ENCODE measurements at regions not wholly inside any gene's neighbourhood (a gene's known extent, or its start where the extent isn't known, plus 50 kb on each side); places are given as distances from the start of the nearest gene placed in this dataset.
A peak's percentile ranks its signal among the peaks of the same experiment; 100 is the strongest.
"Not testable (repeated sequence)": the region's sequence is repeated elsewhere in the genome, so short reads cannot be mapped to it uniquely, and the experiment has no call there.

DNA sequence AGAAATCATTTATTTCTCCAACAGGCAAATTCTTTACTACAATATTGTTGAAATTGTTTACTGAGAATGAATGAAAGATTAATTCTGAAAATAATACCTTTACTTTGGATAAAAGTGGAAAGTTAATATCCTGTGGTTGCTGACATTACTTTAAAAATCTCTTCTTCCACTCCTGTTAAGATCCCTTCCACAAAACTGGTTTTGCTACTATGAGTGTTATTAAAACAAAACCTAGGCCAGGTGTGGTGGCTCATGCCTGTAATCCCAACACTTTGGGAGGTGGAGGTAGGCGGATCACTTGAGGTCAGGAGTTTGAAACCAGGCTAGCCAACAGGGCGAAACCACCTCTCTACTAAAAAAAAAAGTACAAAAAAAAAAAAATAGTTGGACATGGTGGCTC lies 123.9 kb upstream of the CCDC150 start:
- DNase-seq (ENCODE audit: low read depth in 3 of 3, low spot score in 2 of 3), result no peak

DNA sequence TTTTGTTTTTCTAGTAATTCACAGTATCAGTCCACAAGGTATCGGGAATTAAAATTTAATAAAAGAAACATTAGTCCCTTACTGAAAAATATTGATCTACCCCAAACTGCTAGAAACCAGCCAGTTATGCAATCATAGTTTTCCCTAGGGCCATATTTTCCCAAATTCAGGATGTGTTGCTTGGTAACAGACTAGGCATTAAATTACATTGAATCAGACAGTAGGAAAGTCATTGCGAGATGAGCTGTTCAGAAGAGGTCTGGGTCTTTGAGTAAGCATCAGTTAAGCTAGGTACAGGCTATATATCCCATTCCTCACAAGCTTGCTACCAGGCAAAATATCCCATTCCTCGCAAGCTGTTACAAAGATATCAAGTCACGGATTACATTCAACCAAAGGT lies 123.0 kb upstream of the CCDC150 start:
- no peak for DNase-seq (ENCODE audit: low read depth in 3 of 3, low spot score in 2 of 3)

DNA sequence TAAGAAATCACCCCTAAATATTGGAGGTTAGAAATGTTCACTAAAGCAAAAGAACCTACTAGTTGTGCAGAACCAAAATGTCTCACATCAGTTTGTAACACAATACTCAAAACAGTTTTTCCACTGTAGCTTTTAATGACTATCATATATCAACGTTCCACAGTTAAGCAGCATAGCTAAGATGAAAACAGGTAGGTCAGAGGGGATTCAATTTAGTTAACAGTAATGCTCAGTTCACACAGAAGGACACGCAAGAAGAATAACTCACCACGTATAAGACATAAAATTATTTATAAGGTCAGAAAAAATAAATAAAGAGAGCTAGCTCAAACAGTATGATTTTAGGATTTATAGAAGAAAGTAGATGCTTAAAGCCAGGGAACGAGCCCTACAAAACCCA lies 118.9 kb upstream of the CCDC150 start:
- DNase-seq (ENCODE audit: low read depth in 3 of 3, low spot score in 2 of 3), result peak in 2 of 3 donors; percentile 16 to 39

DNA sequence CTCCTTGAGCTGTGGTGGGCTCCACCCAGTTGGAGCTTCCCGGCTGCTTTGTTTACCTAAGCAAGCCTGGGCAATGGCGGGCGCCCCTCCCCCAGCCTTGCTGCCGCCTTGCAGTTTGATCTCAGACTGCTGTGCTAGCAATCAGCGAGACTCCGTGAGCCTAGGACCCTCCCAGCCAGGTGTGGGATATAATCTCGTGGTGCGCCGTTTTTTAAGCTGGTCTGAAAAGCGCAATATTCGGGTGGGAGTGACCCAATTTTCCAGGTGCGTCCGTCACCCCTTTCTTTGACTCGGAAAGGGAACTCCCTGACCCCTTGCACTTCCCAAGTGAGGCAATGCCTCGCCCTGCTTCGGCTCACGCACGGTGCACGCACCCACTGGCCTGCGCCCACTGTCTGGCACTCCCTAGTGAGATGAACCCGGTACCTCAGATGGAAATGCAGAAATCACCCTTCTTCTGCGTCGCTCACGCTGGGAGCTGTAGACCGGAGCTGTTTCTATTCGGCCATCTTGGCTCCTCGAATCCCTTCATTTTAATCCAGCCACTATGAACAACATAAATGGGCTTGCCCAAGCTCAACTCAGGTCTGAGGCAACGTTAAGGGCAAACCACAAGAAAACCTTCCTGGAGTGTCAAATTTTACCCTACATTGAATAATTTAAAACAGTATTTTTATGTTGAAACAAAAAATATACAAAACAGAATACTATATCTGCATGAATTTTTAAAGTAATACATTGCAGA lies 112.4 kb upstream of the CCDC150 start:
- not testable (repeated sequence) for DNase-seq (ENCODE audit: low read depth in 3 of 3, low spot score in 2 of 3)

DNA sequence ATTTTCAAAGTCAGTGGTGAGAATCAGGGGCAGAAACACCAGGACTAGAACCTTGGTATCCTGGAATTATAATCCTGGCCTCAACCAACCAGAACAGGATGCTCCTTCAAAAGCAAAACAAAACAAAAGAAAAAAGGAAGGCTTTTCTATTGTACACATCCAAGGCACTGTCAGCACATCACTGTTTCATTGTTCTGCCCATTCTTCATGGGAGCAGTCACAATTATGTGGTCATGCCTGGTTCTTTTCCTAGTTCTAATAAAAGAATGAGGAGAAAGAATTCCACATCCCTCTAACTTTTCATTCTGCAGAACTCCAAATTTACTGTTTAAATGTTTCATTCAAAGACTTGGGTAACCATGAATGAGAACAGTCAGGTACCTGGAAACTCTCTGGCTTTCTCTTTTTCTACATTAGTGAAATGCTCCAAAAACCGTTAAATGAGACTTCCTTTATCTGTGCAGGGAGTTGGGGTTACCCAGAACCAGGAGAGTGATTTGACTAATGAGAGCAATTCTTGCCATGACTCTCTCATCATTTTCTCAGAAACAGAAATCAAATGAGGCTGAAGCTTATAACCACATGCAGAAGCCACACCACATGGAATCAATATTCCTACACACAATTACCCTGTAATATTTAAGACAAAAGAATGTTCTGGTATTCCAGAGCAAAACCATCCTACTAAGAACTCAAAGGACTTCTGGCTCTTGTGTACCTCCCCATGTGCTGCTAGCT lies 110.9 kb upstream of the CCDC150 start:
- DNase-seq (ENCODE audit: low read depth in 3 of 3, low spot score in 2 of 3), result no peak

DNA sequence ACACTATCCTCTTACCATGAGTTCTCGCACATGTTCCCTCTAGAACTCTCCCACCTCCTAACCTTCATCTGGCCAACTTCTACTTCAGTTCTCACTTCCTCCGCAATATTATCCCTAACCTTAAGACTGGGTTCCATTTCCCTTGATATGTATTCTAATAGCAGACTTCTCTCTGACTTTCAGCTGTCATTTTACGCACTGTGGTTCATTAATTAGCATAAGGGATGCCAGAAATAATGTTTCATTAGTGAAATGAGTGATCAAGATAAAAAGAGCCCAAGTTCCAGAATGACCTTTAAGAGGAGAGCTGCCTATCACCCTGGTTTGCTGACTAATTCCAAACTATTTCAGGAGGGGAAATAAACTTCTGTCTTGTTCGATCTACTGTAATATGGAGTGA lies 108.6 kb upstream of the CCDC150 start:
- no peak for DNase-seq (ENCODE audit: low read depth in 3 of 3, low spot score in 2 of 3)

DNA sequence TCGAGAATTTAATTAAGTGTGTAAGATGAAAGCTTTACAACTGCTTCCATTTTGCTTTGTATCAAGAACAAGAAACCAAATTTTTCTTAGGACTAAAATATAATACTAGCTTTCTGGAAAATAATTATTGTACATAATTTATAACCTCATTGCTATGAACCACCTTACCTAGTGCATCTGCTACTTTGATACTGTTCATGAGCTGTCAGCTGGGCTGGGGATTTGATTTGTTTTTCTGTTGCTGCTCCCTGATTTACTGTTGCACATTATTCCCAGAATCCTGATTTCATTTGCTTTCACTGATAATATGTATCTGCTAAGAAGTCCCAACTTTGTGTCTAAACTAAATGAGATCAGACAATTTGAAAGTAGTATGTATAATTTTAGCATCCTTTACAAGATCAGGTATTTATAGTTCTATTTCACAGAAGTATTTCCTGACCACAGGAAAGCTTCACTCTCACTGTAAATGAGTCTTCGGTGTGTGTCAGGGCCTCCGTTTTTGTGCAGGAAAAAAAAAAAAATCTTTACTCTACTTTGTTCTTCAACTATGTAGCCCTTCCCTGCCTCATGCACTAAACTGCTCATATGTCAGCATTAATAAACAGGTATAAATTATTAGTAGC lies 105.6 kb upstream of the CCDC150 start:
- no peak for DNase-seq (ENCODE audit: low read depth in 3 of 3, low spot score in 2 of 3)

DNA sequence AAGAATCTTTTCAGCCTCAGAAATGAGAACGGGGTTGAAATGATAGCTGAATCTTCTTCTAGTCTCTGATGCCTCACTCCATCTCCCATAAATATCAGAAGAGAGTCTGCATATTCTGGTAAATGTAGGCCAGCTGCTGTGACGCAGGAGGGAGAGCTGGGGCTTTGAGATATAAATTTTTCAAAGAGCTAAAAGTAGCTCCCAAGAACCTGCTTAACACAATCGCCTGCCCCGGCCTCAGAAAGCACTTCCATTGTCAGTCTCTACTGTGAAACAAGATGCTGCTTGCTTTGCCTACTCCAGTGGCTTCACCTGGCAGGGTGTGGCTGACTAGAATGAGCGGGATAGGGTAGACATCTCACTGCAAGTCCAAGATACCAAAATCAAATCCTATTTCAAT lies 105.0 kb upstream of the CCDC150 start:
- DNase-seq (ENCODE audit: low read depth in 3 of 3, low spot score in 2 of 3), result no peak

DNA sequence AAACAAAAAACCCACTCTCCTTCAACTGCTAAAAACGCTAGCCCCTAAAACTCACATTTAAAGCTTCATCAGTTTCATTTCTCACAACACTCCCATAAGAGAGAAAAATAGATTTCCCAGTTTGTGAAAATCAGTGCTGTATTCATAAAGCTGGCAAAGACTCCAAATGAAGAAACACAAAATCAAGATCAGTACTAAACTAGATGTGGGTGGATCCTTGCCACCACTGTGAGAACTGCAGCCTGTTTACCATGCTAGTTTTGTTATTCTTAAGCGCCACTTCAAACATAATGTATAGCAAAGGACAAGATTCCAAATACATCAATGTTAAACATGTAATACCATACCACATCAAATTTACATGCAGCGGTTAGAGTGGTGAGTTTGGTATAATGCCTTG lies 104.5 kb upstream of the CCDC150 start:
- no peak for DNase-seq (ENCODE audit: low read depth in 3 of 3, low spot score in 2 of 3)

DNA sequence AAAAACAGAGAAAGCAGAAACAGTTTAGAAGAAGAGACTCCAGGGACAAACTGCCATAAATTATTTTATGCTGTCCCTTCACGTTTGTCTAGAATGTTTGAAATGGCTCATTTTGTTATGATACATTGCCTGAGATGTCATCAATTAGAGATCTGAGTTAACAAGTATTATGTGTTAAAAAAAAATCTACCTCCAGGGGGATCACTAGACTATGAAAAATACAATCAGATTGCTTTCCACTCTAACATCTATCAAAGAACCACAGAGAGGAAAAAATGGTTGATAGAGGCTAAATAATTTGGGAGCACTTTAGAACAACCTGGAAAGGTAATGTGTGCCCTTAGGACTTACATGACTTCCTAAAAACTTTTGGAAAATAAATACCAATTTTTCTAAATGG lies 103.8 kb upstream of the CCDC150 start:
- no peak for DNase-seq (ENCODE audit: low read depth in 3 of 3, low spot score in 2 of 3)

DNA sequence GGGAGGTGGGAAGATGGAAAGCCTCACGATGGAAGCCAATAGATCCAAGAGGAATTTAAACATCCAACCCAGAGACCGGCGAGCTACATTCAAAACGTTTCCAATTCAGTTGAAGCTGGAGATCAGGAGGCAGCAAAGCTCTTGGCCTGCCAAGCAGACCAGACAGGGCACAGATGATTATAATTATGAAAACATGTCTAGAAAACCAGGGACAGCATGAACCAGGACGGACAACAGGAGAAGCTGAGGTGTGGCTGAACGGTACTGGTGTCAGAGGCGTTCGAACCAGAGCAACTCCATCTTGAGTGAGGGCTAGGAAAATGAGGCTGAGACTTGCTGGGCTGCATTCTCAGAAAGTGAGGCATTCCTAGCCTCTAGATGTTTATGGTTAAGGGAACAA lies 102.2 kb upstream of the CCDC150 start:
- DNase-seq (ENCODE audit: low read depth in 3 of 3, low spot score in 2 of 3), result no peak

DNA sequence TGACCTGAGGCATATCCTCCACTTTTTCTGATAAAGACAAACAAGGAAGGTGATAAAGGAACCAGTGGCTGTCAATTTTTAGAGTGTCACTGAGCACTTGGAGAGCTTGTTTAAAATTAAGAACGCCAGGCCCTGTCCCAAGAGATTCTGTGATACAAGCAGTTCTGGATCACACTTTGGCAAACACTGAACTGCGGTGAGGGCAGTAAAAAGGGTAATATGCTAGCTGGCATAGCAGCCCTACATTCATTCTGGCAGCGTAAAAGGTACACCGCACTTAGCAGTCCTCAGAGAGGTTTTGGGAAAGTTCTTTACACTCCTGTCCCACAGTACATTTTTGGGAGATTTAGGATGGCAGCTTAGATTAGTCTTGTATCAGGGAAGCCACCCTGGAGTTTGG lies 101.3 kb upstream of the CCDC150 start:
- DNase-seq (ENCODE audit: low read depth in 3 of 3, low spot score in 2 of 3), result no peak

DNA sequence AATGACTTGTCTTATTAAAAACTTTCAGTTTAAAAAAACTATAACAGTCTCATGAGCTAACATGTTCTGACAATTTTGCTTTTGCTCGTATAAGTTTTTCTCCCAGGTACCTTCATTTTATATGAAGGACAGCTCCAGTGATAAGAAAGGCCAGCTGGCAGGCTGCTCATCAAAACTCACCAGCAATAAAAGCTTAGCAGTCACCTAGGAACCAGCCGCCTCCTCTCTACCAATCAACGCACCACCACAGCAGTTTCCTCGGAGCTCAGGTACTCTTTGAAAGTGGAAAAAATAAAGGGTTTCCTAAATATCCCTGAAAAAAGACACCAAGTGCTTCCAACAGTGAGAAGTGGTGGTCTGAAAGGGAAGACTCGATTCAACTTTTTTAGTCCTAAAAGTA lies 100.9 kb upstream of the CCDC150 start:
- DNase-seq (ENCODE audit: low read depth in 3 of 3, low spot score in 2 of 3), result no peak

DNA sequence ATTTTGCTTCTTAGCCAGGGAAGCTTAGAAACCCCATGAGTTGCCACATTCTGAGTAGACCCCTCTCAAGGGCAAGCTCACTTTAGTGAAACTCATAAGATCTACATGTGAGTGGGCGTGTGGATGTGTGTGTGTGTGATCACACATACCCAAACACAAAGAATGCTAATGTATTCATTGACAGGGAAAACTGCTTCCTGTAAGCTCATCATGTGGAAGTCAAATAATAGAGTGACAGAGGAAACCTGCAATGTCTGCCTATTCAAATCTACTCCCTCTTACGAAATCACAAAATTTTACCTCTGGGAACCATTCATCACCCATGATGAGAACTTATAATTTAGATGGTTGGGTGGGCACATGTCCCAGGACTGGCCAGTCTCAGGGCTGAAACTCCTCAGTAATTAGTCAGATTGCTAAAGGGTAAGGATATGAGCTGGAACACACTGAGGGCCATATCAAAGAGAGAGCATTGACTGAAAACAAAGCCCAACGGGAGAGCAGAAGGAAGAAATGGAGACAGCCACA lies 94.5 kb upstream of the CCDC150 start:
- no peak for DNase-seq (ENCODE audit: low read depth in 3 of 3, low spot score in 2 of 3)

DNA sequence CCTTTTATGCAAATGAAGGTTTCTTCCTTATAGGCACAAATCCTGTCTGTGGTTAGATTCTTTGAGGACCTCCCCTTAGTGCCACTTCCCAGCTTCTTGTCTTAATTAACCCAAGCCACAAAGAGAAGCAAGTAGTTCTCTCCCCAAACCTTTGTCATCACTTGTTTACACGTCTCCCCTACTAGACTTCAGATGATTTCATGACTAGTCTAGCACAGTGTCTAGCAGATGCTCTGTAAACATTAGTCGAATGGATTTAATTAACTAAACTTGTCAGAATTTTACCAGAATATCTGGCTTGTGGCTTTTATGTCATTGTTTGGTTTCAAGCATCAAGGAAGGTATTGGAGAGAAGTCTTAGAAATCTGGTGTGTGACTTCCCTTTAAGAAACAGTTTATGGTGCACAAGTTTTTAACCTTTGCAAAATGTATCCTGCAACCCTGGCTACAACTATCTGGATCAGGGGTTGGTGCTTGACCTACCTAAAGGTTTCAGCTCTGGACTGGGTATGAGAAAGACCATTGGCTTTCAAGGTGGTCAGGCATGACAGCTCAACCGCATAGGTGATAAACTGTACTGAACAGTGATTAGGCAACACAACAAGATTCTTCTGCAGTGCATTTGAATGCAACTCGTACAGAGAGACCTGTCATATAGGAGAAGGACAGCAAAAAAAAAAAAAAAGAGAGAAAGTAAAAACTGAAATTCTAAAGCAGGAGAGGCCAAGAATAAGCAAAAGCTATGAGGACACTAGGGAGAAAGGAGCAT lies 93.2 kb upstream of the CCDC150 start:
- DNase-seq (ENCODE audit: low read depth in 3 of 3, low spot score in 2 of 3), result no peak

DNA sequence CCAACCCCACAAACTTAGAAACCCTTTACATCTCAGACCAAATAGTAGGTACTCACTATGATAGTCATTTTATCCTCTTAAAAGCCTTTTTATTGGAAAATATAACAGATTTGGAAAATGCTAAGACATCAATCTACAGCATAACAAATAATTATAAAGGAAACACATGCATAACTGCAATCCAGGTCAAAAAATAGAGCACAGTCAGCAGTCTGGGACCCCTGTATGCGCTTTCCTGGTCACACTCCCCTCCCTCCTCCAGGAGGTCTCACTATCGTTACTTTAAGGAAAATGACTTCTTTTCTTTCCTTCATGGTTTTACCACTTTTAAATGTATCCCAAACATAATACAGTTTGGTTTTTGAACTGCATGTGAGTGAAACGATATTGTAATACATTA lies 90.5 kb upstream of the CCDC150 start:
- no peak for DNase-seq (ENCODE audit: low read depth in 3 of 3, low spot score in 2 of 3)

DNA sequence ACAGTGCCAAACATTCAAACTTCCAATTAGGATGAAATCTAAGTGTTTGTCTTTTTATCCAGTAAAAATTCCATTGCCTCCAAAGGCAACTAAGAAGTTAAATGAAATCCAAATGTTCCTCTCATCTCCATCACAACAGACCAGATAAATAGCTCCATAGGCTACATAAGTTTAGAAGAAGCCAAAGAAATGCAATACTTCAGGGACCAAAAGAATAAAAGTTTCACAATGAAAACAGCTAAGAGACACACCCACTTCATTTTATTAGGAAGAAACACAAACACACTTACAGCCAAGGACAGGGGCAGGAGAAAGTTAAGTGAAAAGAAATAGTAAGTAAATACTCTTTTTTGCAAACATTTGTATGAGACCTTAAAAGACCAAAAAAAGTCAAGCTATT lies 88.5 kb upstream of the CCDC150 start:
- DNase-seq (ENCODE audit: low read depth in 3 of 3, low spot score in 2 of 3), result no peak

DNA sequence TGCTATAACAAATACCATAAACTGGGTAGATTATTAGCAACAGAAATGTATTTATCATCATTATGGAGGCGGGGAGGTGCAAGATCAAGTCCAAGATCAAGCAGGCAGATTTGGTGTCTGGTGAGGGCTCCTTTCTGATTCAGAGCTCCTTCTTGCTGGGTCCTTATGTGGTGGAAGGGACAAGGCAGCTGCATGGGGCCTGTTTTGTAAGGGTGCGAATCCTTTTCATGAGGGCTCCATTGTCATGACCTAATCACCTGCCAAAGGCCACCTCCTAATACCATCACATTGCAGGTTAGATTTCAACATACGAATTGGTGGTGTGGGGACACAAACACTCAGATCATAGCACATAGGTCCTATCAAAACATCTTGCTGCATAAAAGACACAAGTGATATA lies 84.4 kb upstream of the CCDC150 start:
- DNase-seq (ENCODE audit: low read depth in 3 of 3, low spot score in 2 of 3), result no peak

DNA sequence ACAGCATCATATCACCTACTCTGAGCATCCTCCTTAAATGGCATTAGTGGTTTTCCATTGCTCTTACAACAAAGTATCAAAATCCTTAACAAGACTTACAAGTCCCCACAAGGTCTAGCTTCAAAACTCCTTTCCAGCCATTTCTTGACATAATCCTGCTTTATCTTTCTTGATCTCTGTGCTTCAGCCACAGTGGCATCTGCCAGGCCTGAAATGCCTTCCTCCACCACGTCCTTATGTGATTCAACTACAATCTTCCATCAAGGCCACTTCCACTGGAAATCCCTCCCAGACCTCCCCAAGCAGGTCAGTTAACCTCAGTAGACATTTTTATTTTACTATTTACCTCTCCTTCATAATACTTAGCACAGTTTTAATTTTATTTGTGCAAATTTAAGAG lies 83.8 kb upstream of the CCDC150 start:
- no peak for DNase-seq (ENCODE audit: low read depth in 3 of 3, low spot score in 2 of 3)

DNA sequence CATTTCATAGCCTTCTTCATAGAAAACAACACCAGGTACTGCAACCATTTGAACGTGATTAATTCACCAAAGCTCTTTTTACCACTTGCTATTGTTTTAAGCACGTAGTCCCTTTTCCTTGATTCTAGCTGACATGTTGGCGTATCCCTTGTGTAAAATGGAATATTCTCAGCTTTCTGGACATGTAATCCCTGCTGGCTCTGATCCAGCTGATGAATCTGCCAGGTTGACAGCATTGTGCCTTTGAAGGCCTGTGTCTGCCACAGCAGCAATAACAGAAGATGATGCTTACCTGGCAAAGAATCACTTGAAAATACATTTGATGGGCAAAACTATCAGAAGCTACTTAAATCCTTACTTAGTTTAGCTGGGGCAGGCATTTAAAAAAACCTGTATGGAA lies 81.0 kb upstream of the CCDC150 start:
- DNase-seq (ENCODE audit: low read depth in 3 of 3, low spot score in 2 of 3), result no peak

DNA sequence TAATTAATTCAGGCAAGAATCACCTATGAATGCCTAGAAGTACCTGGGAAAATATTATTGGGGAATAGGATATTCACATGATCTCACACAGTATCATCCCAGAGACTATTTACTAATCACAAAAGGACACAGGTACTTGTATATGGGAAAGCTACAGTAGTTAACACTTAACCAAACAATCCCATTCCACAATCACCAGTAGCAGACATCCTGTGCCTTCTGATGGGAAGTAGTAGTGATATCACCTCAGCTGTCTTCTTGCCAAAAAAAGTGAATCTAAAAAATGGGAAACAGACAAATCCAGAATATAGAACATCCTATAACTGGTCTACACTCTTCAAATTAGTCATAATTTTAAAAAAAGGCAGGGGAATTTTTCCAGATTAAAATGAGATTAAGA lies 75.6 kb upstream of the CCDC150 start:
- no peak for DNase-seq (ENCODE audit: low read depth in 3 of 3, low spot score in 2 of 3)
